Smooth muscle cell of the brain vasculature (primary cell): ENCODE measurements at regions not wholly inside any gene's neighbourhood (a gene's known extent, or its start where the extent isn't known, plus 50 kb on each side); places are given as distances from the start of the nearest gene placed in this dataset.

Source experiments
- DNase-seq: peaks from one replicate; pipeline ENCODE4 v3.0.0-alpha.2; 2012; ENCODE audit warnings: low read depth, low spot score

DNA sequence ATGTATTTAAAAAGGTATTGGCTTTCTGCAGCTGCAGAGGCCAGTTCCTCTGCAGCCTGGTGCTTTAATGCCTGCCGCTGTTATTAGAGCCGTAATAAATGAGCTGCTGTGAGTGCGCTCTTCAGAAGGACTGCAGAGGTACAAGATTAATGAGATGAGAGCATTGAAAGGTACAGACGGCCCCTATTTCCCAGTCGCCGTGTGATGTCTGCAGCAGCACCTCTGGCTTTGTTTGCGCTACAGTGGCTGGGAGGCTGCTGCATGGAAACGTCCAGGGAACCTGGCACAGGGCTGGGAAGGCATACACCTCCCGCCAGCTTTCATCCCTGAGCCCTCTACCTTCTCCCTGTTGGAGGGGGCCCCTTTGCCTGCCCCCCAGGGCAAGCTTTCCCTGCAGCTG, 383.8 kb upstream of the ZMIZ1 start:
- DNase-seq: no peak

DNA sequence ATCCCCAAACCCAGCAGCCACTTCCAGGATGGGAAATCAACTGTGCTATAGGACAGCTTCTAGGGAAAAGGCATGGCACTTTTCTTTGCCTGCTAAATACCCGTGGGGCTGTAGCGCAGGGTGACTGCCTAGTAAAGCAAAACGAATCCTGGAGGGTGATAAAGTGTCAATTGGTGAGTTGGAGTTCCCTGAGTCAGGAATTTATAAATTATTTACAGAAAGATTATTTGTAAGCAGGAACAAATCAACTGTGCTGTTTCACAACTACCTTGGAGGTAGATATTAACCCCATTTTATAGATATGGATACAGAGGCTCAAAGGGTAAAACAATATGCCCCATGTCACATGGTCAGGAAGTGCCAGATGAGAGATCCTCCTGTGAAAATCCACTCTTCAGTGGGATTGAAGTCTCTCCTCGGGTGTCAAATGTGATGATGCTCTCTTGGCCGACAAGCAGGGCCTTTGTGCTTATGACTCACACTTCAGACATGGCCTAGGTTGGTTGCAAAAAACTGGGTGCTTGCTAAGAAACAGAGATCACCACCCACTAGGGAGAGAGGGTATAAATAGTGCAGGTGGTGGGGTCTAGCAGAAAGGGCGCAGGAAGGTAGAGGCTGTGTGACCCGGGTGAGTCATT, 383.2 kb upstream of the ZMIZ1 start:
- no peak for DNase-seq

DNA sequence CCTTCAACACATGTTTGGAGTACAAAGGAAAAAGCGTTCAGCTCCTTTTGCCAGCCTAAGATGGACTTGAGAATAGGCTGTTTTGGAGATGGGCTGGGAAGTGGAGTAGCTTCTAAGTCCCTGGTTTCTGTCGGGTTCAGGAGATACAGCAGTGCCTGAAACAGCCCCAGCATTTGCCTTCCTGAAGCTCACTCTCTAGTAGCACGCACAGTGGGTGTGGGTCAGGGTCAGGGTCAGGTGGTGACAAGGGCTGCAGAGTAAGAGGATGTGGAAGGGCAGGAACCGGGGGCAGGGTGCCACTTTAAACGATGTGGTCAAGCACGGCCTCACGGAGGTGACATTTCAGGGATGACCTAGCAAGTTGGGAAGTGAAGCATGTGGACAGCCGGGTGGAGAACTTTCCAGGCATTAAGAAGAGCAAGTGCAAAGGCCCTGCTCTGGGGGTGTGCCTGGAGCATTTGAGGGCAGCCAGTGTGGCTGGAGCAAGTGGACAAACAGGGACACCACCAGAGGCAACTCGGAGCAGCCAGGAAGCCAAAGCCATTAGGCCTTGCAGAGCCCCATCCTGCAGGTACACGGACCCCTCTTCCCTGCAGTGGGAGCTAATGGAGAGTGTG, 382.2 kb upstream of the ZMIZ1 start:
- no peak for DNase-seq

DNA sequence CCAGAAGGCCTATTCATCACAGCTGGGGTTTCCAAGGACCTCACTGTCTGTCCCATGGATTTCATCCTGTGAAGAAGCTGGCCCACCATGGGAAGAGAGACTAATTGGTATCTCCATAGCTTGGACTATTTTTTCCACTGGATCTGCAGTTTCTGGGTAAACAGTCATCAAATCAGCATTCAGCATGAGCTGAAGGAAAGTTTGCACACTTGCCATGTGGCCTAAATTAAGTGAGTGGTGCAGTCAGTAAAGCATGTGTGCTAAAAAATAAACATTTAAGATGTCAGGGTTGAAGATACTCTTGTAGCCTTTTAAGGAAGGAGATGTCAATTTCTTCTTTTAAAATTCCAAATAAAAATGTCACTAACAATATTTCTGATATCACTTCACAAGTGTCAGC, 381.1 kb upstream of the ZMIZ1 start:
- no peak for DNase-seq

DNA sequence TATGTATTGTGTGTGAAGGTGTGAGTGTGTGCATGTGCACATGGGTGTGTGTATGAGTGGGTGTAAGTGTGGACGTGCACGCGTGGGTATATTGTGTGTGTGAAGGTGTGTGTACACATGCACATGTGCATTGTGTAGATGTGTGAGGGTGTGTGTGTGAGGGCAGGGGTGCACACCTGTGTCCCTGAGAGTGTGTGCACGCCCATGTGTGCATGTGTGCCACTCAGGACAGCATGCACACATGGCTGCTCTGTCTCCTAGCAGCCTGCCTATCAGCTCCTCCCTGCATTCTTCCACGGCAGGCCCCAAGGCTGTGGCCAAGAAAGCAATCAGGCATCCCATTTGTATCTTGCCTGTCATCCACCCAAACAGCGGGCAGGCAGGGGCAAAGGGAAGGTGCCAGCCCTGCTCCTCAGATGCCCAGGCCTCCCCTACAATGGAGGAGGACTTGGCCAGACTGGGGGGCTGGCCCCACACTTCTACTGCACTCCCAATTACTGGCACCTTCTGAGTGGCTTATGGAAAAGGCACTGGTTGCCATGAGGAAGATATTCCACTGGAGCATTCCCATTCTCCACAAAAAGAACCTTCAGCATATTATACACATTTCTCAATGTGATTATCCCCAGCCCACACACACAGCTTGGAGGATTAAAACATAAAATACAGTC, 380.4 kb upstream of the ZMIZ1 start:
- no peak for DNase-seq

DNA sequence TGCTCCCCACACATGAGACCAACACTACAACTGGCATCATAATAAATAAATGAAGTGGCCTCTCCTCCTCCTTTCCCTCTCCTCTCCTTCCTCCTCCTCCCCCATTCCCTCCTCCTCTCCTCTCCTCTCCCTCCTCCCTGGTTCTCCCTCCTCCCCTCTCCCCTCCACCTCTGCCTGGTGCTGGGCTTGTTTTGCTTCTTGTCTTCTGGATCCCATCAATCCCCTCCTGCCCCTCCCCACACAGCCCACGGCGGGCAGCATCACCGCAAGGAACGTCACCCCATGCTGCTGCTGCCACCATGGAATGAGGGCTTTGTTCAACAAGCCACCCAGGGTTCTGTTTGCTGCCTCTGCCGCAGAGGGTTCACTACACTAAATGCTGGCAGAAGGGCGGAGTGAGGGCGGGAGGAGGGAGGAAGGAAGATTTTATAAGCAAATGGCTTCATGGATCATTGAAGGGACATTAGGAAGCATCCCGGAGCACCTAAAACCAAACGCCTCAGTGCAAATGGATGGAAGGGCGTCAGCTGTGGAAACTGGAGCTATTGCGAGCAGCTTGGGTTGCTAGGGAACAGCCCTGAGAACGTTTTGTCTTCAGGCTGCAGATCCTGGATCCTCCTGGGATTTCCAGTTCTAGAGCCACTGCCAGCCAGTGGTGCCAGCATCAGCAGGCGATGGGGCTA, 379.7 kb upstream of the ZMIZ1 start:
- DNase-seq: no peak

DNA sequence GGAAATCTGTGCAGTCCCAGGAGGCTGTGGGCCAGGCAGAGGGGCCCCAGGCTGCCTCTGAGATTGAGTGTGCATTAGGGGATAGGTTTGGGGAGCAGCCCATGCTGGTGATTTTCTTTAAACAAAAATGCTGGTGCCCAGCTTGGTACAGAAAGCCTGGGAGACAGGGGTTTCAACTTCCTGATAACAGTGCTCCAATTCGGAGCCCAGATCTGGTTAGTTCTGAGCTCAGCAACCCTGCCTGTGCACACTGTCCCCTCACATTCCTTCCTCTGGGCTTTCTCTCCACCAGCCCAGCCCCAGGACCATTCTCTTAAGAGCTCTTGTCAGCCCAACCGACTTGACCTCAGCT, 379.2 kb upstream of the ZMIZ1 start:
- DNase-seq: no peak

DNA sequence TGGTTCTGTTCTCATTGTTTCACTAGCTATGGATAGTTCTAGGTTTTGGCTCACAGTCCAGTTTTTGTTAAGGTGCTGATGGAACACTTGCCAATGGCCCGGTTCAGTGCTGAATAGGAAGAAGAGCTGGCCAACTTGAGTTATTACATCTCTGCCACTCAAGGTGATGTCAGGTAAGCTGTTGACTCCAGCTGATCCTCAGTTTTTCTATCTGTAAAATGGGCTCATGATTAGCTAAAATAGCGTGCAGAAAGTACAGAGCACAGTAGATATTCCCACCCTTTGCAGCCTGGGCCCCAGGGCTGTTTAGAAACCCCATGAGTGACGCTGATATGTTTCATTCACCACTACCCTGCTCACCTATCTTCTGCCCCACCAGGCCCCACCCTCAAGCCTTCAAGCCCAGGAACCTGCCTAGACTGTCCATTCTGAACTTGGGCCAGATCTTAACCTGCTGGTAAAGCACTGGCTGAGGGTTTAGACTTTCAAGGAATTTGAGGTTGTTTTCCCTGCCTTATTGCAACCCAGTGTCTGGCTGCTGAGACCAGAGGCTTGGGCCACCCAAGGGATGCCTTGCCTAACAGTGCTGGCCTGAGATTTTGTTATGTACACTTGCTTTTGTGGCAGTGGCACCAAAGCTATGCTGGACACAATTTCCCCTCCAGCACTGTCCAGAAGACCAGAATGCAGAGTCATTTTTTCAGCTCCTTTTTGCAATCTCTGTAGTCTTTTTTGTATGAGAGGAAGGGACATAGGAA, 378.2 kb upstream of the ZMIZ1 start:
- DNase-seq: no peak

DNA sequence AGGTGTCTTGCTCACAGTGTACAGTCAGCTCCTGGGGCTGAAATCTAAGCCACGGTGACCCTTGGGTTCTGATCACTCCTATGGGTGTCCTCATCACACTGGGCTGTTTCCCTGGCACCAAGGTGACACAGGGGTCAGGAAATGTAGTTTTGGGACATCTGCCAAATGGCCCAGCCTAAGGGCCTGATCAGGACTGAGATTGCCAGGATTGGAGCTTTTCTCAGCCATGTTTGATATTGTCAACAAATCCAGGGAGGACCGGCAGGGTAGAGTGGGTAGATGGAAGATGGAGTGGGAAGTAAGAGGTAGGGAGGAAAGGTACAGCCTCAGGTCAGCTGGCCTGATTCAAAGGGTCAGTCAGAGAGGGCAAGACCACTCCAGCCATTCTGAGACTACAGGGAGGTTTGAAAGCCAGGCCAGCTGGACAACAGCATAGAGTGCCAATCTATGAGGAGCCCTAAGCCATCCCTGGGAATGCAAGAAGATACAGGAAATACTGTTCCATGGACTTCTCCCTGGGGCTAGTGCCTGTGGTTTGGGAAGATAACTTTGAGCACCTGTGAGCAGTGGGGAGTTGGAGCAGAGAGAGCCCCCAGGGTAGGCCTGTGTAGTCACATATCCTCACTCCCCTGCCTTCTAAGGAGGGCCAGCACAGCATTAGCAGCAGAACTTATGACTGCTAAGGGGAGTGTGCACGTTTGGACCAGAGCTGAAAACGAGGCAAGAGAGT, 377.3 kb upstream of the ZMIZ1 start:
- no peak for DNase-seq

DNA sequence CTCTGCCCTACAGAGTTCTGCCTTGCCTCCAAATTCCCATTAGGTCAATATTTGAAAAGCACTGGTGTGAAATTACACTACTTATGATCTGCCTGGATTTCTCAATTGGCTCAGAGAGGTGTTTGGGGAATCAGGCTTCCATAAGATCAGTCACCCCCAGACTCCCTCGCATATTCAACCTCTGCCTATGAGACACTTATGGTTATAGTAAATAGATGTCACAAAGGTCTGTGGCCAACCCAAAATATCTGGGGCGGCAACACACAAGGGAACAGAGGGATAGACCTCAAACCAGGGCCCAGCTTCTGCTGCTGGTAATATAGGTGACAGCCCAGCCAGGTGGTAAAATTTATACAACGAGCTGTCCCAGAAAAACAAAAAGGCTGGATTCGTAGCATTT, 376.7 kb upstream of the ZMIZ1 start:
- DNase-seq: no peak

DNA sequence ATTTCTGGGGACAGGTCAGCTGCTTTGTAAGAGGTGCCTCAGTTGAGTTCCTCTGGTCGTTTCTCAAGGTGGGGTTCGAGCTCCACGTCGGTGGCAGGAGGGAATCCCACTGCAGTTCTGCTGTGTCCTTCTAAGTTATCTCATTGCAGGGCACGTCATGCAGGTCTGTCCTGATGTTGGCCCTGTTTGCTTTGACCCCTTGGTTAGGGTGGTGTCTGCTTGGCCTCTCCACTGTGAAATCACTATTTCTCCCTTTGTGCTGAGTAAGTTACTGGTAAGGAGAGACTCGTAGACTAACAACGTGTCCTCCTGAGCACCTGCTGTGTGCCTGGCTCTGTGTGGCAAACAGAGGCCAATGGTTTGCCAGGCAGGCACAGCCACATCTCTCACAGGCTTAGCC, 372.9 kb upstream of the ZMIZ1 start:
- DNase-seq: no peak

DNA sequence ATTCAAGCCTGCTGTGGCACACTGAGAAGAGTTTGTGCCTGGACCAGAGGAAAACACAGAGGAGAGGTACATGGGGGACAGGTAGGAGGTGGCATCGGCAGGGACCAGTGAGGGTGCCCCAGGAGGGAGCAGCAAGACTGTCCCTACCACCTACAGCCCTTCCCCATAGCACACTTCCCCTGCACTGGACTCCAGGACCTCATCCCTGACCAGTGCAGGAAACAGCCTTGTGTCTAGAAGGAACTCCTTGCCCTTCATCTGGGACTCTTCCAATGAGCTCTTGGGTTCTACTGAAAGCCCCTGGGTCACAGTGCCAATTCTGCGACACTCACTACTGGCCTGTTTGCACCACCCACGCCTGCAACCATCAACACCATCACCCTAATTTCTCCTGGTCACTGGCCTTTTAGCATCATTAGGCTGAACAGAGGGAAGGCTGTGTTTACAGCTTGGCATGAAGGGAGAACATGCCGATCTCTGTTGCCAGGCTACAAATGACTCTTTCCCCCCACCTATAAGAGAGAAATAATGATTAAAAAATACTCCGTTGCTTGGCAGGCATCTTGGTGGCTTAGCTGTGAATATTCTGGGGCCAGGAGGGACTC, 371.9 kb upstream of the ZMIZ1 start:
- DNase-seq: no peak

DNA sequence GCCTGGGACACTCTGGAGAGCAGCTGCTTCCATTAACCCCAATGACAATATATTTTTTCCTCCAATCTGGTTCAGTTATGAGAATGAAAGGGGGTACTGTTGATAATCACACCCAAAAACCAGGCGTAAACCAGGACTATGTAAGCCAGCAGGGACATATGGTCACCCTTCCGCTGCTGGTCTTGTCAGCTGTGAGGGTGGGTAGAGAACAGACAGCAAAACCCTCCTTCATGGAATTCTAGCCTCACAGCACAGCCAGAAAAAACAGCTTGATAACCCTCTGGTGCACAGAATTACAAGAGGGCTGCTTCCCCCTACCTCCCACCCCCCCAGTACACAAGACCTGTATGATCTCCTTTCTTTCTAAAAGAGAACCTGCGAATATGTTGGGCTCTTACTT, 368.8 kb upstream of the ZMIZ1 start:
- DNase-seq: no peak

DNA sequence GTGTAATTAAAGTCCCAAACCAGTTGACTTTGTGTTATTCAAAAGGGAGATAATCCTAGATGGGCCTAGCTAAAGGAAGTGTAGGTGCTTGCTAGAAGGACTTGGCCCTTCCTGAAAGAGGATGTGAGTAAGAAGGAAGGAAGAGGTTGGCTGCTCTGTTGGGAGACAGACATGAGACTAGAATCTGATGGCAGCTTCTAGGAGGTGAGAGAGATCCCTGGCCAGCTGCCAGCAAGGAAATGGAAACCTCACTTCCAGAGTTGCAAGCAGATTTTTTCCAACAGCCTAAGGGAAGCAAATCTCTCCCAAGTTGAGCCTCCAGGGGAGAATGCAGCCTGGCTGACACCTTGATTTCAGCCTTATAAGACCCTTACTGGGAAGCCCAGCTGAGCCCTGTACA, 368.4 kb upstream of the ZMIZ1 start:
- DNase-seq: no peak

DNA sequence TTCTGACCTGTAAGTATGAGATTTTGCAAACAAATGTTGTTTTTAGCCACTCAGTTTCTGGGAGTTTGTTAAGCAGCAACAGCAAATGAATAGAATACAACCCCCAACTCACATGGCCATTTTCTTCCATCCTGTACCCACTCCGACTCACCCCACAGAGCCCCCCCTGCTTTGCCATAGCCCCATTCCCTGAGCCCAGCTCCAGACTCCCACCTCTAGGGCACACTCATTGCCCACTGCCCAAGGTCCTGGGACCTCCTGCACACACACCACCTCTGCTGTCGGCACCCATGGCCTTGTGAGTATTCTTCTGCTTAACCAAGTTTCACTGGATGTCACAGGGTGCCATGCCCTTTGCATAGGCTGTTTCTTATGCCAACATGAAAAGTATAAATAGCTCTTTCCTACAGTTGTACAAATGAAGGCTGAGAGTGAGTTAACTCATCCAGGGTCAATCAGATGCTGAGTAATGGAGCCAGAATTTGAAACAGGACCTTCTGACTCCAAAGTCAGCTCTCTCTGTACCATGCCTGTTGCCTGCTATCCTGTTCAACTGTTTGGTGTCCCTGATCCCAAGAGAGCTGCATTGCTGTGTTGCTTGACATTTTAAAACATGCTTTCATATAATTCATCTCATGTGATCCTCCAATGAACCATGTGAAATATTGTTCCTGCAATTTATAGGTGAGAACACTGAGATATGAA, 367.8 kb upstream of the ZMIZ1 start:
- no peak for DNase-seq

DNA sequence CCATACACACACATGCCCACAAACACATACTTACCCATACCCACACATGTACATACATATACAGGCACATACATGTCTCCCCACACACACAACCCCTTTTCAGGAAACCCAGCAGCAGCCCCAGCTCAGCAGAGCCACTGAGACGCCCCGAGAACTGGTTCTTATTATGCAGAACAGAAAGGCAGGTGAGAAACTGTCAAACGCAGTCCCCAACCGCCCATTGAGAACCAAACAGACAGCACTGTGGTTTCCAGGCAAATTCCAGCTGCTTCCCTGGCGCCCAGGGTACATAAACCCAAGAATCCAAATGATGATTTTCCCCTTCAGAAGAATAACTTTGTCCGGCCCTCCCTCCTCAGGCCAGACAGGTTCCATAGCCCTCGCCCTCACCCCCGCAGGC, 366.6 kb upstream of the ZMIZ1 start:
- DNase-seq: no peak

DNA sequence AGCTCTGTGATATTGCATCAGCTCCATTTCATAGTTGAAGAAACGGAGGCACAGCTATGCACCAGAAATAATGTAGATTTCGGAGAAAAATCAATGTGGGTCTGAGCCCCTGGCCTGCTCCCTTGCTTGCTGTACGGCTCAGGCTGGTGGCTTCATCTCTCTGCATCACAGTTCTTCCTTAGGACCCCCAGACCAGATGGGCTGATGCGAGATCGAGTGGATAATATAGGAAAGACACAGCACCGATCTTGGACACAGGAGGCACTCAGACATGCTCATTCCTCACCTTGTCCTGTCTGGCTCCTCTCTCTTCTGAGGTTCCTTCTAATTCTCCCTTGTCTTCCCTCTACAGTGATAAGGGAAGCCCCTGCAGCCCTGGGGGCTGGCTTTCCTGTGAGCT, 365.9 kb upstream of the ZMIZ1 start:
- no peak for DNase-seq

DNA sequence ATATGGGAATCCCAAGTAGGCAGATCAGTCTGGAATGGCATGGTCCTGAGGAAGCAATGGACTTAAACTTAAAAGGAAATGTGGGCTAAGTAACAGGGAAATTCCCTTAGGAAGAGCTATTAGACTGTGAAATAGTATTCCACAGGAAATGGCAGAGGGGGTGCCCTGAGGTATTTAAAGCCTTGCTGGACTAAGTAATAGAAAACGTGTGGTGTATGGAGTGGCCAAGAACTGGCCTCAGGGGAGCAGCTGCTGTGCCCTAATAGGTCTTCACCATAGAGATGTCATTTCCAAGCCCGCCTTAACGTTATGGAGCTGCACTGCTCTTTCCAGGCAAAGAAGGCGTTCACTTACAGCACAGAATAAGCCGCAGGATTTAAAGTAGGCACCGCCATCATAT, 365.2 kb upstream of the ZMIZ1 start:
- no peak for DNase-seq

DNA sequence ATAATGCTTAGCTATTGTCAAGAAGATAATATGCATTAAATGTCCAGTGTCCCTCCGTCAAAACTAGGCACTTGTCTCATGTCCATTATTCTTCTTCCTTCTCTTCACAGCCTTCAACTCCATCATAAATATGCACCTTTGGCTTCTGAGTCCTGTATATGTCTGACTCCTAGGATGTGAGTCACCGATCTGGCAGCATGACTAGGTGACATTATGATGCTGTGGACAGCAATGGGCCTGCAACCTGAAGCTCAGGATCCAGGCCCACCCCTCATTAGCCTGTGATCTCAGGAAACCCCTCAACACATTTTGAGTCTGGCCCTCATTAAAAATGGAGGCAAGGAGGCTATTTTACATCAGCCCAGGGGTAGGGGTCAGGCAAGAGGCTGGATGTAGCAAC, 362.5 kb upstream of the ZMIZ1 start:
- DNase-seq: no peak

DNA sequence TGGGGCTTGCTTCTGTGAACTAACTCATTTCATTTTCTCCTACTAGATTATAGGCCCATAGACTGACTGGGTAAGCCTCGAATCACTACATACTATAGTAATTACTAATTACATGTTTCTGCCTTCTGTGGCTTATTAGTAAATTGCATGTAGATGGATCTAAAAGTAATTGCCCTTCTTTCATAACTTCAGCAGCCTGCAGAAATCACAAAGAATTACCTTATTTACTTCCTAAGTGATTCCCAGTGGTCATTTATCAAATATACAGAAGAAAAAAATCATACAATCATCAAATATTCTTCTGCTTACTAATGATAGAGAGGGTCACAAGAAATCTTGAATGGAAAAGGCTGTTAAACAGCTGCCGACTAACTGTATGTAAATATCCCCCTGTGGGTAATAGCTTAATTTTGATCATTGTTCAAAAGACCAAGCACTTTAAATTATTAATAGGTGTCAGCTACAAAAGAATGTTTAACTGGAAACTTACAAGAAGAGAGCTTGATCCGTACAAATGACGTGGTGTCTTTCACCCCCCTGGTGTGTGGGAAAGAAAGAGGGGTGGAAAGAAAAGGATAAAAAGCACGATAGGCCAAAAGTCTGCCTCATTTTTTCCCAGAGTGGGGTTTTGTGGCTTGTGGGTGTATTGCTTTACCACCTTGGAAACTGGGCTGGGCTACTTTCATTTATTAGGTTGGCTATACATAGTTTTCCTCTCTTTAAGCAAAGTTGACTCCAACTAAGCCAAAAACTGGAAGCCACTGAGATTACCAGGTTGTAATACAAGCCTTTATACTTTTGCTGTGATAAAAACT, 361.8 kb upstream of the ZMIZ1 start:
- no peak for DNase-seq
